GM19240 (cell line): ENCODE measurements at regions not wholly inside any gene's neighbourhood (a gene's known extent, or its start where the extent isn't known, plus 50 kb on each side); places are given as distances from the start of the nearest gene placed in this dataset.

Experiments
- DNase-seq: peaks from one replicate; pipeline ENCODE4 v3.0.0; 2011; ENCODE audit warnings: low spot score; ENCODE audit not compliant: insufficient read length

GRCh38 chr5:168152660-168153059 lies 138.8 kb upstream of the WWC1 start:
- no peak for DNase-seq

GRCh38 chr5:168153263-168153875 lies 138.1 kb upstream of the WWC1 start:
- no peak for DNase-seq

GRCh38 chr5:168153876-168154270 lies 137.6 kb upstream of the WWC1 start:
- DNase-seq, result no peak

DNA sequence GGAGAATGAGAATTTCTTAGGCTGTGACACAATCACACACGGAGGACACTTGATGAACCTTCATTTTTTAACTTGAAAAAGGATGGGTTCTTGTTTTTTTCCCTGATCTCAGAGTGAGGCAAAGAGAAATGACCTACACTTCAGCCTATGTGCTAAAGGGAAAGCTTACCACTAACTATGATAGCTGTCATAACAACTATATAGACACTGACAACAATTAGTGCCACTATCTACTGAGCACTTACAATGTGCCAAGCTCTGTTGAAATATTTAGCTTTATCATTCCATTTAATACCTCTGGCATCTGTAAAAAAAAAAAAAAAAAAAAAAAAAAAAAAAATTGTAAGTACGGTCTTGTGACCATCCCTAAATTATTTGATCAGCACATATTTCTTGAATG lies 135.9 kb upstream of the WWC1 start:
- no peak for DNase-seq

DNA sequence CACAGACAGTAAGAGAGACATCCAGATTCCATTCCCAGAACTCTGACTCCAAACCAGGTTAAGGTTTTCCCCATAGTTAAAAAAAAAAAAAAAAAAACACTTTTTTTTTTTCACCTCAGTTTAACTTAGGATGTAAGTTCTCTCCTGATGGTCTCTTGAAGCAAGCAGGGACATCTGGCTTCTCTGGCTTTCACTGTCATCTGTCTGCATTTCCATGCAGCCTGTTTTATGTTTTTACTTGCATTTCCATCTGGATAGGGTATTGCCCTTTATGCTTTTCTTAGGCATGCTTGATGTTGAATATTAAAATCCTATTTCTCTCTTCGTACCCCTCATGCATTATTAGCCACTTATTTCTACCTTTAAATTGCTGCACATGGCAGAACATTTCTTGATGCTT lies 135.3 kb upstream of the WWC1 start:
- no peak for DNase-seq

- DNase-seq, result no peak
Measured at GRCh38 chr5:168157141-168157540, 134.3 kb upstream of the WWC1 start.

DNA sequence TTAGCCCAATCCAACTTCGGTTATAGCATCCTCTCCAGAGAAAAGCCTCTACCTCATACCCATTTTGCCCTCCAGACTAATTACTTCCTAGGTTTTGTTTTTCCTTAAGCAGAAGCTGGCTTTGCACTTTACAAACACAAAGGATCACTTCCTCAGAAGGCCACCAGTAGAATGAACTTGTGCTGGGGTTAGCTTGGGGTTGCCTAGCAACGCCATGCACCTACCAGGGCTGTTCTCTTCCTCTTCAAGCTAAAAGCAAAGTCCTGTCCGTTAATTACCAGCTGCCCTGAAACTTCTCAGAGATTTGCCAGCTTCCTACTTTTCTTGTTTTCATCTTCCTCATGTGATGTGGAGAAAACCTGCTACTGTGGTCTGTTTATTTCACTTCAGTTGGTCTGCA lies 132.0 kb upstream of the WWC1 start:
- DNase-seq, result no peak

GRCh38 chr5:168162464-168162863 lies 129.0 kb upstream of the WWC1 start:
- no peak for DNase-seq

- DNase-seq, result no peak
Measured at GRCh38 chr5:168163966-168164365, 127.5 kb upstream of the WWC1 start.

- no peak for DNase-seq
Measured at GRCh38 chr5:168165221-168165914, 126.1 kb upstream of the WWC1 start.

- no peak for DNase-seq
Measured at GRCh38 chr5:168165977-168166376, 125.5 kb upstream of the WWC1 start.

DNA sequence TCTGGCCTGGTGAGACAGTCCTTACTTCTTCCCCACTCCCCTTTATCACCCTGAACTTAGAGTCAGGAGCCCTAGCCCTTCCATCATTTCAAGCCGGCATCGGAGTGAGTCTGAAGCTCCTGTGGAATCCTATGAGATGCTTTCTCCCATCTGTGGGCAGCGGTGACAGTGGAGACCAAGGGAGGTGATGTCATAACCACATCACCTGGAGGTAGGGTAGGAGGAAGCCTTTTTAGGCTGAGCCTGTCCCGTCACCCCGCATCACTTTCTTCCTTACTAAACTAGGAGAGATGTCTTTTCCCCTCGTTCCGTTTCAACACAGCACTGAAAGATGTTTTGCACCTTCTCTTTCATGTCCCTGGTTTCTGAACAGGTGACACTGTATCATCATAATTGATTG lies 124.1 kb upstream of the WWC1 start:
- no peak for DNase-seq

GRCh38 chr5:168168978-168169698 lies 122.3 kb upstream of the WWC1 start:
- DNase-seq, result no peak

DNA sequence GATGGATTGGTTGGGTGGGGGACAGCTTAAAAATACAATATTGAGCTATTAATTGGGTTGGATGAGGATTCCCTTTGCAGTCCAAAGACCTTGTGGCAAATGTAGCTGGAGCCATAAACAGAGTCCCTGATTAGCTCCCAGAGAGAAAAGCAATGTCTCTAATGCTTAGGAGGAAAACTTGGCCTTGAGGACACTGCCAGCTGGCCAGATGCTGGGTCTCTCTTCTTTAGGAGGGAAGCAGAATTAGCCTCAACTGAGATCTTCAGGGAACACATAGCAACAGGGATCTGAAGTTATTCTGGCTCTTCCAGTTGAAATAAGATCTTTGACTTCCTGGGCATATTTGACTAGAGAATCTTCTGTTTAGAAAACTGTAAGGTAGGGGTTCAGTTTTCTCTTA lies 121.7 kb upstream of the WWC1 start:
- no peak for DNase-seq

DNA sequence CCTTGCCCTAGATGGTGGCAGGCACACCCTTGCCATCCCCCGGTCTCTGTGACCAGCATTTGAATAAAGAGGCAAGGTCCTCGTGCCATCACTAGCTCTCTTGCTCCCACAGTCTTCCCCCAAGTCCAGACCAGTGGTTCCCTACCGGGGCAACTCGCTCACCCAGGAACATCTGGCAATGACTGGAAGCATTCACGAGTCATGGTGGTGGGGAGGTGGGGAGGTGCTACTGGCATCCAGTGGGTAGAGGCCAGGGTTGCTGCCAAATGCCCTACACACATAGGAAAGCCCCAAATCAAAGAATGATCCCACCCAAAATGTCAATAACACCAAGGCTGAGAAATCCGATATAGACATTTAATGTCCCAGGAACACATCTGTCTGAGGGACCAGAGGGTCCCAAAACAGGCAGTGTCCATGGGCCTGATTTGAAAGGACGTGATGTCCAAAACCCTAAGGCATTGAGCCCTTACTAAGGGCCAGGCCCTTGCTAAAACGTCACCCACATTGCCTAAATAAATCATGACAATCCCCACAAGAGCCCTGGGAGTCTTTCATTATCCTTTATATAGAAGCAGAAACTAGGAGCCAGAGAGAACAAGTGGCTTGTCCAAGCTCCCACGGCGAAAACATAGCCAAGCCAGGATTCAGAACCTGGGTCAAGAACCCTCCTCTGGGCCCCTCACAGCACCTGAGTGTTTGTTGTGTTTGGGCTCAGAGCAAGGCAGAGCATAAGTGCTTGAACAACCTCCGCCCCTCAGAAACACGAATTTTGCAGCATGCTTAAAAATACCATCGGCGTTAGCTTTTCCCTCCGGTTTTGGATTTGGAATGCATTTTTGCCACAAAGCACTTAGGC lies 119.3 kb upstream of the WWC1 start:
- no peak for DNase-seq

DNA sequence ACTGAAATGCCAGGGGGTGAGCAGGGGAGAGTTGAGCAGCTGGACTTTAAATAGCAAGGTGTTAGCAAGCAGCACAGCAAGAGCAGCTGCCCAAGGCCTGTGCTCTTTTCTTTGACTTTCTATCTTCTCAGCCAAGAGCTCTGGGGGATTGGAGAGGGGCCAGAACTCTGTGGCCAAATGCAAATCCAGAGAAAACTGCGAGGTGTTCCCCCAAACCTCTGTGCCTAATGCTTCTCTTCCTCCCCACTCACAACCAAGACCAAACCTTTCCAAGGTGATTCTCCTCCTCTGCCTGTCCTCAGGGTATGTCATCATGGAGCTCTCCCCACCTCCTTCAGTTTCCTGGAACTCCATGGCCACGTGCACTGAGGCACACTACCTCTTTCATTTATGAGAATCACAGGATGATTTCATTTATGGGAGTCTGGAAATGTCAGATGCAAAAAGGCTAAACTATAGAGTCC lies 118.7 kb upstream of the WWC1 start:
- DNase-seq, result no peak

DNA sequence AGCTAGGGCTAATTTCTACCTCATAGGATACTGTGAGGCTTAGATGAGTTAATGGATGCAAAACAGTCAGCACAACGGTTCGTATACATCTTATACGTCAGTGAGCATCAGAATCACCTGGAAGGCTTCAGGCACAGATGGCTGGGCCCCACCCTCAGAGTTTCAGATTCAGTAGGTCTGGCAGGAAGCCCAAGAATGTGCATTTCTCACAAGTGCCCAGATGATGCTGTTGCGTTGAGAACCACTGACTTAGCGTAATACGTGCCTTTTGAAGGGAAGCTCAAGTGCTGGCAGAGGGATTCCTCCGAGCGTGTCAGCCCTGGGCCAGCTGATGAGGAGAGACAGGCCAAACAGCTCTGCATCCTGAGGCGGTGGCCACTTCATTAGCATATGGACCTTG lies 117.1 kb upstream of the WWC1 start:
- DNase-seq, result no peak

DNA sequence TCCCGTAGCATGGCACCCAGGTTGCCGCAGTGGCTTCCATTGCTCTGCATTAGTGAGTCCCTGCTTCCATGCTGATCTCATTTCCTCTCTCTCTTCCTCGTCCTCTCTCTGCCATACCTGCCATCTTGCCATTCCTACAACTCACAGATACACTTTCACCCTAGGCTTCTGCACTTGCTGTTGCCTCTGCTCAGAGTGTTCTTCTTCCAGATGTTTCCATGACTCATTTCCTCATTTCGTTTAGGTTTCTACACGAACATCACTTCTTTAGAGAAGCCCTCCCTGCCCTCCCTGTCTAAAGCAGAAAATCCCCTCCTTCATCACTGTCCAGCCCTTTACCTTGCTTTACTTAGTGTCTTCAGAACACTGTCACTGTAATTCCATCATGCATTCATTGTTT lies 115.2 kb upstream of the WWC1 start:
- no peak for DNase-seq

DNA sequence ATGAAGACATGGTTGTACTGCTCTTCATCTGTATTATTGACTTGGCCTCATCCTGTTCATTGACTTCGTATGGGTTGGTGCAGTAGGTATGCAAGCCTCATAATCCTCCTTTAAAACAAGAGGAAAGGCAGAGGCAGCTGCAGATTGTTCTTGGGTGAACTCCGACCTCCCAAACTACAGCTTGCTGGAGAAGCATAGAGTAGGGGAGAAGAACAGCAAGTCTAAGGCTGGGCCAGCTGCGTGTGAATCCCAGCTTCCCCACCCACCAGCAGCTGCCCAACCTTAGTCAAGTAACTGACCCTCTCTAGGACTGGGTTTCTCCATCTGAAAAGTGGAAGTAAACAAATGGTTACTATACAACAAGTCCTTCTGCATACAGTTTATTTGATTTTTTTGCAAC lies 114.5 kb upstream of the WWC1 start:
- no peak for DNase-seq

- DNase-seq, result no peak
Measured at GRCh38 chr5:168177831-168178450, 113.5 kb upstream of the WWC1 start.

- DNase-seq, result no peak
Measured at GRCh38 chr5:168179192-168179593, 112.3 kb upstream of the WWC1 start.
